CD4-positive, alpha-beta T cell treated with Interleukin-2 at 100 ng/mL for 4 hours (primary cell): ENCODE measurements at regions not wholly inside any gene's neighbourhood (a gene's known extent, or its start where the extent isn't known, plus 50 kb on each side); places are given as distances from the start of the nearest gene placed in this dataset.
A peak's percentile ranks its signal among the peaks of the same experiment; 100 is the strongest.

Experiments
- DNase-seq: peaks from one replicate; pipeline ENCODE4 v3.0.0-alpha.2; 2020; ENCODE audit warnings: low spot score

DNA sequence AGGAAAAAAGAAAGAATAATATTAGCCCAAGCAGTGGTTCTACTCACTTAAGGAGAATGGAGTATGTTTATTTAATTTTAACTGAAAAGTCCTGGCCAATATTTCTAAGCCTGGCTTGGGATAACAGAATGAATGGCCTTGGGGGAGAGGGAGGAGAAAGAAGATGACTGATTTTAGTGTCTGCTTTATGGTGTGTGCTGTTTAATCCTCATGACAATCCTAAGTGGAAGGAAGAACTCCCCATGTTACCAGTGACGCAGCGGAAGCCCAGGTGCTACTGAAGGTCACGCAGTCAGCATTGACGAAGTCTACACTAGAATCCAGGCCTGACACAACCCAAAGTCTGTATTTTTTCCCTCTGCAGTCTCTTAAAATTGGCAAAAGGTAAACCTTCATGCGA, 50.5 kb downstream of the PALM2AKAP2 start:
- DNase-seq: no peak

DNA sequence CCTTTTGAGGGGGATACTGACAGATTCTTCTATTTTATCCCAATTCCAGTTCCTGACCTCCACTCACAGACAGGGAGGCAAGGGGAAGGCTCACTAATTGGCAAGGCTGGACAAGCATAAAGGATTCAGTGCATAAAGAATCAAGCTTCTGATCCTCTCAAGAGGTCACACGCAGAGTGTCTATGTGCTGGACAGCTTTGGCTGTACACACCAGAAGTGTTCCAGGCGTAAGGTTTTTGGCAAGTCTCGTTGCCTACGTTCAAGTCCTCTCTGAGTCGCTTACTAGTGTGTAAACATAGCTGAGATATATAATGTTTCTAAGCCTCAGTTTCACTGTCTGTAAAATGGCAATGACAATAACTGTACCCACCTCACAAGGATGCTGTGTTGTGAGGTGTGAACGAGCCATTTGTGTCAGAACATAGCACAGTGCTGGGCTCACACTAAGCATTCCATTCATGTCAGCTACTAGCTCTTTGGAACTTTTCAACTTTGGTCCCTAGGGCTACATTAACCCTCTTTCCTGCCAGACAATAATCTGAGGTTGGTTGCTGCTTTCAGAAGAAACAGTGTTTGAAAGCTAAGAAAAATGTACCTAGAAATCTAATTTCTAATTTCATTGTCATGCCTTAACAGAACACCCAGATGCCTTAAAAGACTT, 52.1 kb downstream of the PALM2AKAP2 start:
- no peak for DNase-seq

DNA sequence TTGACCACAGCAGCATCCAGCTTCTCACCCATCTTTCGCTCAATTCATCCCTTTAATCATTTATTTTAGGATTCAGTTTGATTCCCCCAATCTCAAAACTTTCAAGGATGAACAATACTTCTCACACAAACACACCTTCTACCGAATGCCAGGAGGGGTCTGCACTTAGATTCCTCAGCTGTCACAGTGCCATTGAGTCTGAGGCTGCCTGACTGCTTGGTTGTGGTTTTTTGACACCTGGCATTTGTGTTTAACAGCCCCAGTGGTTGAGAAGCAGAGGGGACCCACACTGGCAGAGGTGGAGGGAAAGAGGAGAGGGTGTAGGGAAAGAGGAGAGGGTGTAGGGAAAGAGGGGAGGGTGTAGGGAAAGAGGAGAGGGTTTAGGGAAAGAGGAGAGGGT, 54.9 kb downstream of the PALM2AKAP2 start:
- no peak for DNase-seq

DNA sequence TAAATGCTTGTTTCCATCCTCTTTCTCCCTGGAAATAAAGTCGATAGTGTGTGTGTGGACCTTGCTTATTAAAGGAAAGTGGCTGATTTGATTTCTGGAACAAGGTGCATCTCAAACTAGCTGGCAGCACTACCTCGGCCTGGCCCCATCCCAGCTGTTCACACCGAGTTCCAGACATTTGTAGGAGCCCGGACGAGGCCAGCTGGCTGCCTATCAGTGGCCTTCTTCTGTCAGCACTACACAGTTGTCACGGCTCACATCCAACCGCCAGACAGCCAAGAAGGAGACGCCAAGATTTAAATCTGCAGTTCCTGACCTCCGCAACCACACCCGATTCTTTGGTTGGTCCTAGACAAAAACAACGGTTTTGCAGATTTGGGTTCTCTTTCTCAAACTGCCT, 63.6 kb downstream of the PALM2AKAP2 start:
- no peak for DNase-seq

DNA sequence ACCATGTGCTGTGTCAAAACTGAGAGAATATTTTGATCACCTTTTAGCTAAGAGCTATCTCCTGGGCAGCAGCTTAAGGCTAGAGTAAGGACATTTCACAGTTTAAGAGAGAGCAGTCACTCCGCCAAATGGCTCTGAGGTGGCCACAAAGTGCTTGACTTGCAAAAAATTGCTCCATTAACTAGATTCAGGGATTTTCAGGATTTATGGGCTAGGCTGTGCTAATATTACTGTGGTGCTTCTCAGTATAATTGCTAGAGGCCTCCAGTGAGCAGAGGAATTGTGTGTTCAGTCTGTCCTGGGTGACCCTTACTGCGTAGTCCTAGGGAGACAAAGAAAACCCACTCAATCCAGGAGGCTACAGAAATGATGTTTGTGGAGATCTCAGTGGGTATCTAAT, 65.2 kb downstream of the PALM2AKAP2 start:
- DNase-seq: no peak

DNA sequence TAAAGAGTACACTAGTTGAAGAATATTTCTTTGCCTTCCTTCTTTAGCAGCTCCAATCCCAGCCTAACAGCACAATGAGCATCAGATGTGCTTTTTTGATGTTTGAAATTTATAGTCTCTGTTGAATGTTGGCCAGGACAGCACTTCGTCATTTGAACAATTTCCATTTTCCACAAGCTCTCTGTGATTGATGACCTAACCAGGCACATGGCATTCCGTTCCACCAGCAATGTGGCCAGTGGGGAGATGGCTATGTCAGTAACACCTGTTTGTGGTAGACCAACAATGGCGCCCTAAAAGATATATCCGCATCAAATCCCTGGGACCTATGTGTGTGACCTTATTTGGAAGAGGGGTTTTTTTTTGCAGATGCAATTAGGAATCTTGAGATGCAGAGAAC, 66.8 kb downstream of the PALM2AKAP2 start:
- DNase-seq: no peak

DNA sequence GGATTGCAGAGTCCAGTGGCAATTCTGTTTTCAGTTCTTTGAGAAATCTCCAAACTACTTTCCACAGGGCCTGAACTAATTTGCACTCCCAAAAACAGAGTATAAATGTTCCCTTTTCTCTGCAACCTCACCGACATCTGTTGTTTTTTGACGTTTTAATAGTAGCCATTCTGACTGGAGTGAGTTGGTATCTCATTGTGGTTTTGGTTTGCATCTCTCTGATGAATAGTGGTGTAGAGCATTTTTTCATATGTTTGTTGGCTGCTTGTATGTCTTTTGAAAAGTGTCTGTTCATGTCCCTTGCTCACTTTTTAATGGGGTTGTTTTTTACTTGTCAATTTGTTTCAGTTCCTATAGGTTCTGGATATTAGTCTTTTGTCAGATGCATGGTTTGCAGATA, 72.6 kb downstream of the PALM2AKAP2 start:
- DNase-seq: no peak

DNA sequence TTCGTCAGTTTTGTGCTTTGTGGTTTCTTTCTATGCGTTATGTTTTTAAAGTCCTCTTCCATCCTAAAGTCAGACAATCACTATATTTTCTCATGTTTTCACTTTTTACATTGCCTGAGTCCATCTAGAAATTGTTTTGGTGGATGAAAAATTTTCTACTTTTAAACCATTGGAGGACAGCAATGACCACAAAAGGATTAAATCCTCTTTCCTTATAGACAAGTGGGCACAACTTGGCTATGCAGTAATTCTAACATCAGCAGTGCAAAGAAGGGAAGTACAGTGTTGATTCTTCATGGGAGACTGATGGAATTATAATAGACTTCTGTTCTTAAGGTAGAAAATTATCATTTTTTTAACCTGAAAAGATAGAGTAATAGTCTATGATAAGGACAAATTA, 75.5 kb downstream of the PALM2AKAP2 start:
- no peak for DNase-seq

DNA sequence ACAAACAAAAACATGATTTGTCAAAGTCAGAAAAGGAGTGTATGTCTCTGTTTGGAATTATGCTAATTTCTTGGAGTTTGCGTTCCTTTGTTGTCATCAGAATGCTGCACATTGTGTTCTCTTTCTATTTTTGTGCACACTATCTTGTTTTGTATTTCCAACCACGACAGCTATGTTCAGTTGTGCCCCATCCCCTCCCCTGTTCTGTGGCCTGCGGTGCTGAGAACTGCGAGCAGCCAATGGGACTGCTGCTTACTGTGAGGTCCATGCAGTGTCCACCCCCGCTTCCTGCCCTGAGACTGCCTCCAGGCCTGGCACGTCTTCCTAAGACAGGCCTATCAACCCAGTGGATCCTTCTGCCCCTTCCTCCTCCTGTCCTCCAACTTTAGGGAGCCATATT, 76.8 kb downstream of the PALM2AKAP2 start:
- DNase-seq: no peak

DNA sequence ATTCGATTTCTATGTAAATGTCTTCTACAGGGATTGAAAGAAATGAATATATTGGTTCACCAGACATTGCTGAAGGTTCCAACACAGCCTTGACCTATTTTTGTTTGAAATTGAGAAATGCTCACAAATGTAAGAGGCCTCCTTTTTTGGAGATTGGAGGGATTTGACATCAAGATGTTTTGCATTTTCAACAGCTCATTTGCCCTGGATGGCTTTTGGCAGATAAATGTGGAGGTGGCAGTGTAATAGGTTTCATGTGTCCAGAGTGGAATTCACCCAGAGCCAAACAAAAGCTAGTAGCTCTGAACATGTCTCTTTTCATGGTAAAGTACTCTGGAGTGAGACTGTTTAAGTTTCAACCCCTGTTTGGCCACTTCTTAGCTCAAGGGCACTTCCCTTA, 77.3 kb downstream of the PALM2AKAP2 start:
- no peak for DNase-seq

DNA sequence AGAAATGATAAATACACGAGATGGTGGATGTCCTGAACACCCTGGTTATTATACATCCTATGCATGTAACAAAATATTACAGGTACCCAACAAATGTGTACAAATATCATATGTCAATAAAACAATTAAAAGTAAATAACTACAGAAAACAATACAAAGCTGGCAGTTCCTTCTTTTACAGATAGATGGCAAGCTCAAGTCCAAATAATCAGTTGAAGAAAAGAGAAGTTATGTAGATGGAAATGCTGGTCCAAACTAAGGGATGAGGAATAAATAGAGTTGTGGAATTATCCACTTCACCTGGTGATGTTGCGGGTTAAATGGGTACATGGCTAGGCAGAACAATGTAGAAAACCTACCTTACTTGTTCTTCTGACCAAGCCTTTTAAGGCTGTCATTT, 79.4 kb downstream of the PALM2AKAP2 start:
- DNase-seq: no peak

DNA sequence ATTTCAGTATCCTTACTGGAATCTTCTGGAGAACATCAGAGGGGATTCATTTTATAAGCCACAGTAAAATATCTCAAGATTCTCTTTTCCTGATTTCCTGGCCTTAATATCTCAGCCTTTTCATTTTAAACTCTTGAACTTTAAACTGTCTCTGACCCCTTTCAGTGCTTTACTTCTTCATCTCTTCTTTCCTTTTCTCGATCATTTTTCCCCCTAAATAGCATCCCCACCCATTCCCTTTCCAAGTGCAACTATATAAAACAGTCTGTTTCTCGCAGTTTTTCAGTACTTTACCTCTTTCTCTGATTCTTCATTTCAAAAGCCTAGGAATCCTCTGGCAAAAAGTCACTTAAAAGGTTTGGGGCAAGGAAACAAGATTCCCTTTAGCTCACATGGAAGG, 80.5 kb downstream of the PALM2AKAP2 start:
- no peak for DNase-seq

DNA sequence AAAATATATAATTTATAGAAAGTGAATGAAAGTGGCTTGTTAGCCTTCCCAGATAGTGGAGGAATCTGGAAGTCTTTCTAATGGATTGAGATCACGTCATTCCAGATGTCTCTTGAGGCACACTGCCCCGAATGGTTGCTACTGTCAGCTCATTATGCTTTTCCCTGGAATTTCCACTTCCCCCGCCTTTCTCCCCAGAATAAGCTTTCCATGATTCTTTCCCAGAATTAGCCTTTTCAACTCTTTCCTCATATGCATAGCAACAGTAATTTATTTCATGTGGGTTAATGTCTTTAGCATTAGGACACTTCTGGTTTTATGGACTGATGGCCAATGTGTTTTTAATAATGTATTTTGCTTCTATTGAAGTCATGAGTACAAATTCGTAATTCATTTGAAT, 81.5 kb downstream of the PALM2AKAP2 start:
- no peak for DNase-seq

DNA sequence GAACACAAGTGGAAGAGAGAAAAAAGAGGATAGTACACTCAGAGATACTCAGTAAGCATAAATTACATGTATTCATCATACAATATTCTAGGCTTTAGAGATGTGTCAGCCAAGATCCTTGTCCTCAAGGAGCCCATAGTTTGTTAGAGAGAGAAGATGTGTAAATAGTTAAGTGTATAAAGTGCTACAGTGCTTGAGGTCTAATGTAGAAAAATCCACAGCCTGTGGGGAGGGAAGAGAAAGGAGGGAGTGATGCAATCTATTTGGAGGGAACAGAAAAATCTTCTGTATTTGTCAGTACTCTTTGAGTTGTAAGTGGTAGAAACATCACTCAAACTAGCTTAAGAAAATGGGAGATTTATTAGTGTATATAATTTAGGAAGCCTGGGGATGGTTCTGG, 81.9 kb downstream of the PALM2AKAP2 start:
- DNase-seq: no peak

DNA sequence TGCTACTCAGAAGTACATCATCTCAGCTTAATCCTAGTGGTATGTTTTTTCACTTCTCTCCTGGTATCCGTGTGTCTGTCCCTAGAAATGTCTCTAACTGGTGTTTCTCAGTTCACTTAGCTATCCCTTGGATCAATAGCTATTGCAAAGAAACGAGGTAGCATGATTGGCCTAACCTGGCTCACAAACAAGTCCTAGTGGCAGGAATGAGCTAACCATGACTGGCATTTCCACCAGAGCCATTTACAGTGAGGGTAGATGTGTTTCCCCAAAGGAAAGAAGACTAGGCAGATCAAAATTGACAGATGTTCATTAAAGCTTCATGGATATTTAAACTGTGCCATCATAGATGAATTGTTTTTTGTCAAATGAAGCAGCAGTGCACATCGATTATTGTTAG, 82.5 kb downstream of the PALM2AKAP2 start:
- DNase-seq: no peak

DNA sequence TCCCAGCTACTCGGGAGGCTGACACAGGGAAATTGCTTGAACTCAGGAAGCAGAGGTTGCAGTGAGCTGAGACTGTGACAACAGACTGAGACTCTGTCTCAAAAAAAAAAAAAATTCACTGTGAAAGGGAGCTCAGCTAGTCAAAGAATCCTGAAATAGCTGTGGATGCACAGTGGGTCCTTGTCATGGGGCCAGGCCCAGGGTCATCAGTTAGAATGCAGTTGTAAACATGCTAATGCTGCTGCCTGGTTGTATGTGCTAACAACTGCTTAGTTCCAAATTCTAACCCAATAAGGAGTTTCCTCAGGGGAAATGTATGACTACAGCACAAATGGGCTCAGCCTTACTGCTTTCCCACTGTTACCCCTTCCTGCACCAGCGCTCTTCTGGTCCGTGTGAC, 84.0 kb downstream of the PALM2AKAP2 start:
- DNase-seq: no peak

DNA sequence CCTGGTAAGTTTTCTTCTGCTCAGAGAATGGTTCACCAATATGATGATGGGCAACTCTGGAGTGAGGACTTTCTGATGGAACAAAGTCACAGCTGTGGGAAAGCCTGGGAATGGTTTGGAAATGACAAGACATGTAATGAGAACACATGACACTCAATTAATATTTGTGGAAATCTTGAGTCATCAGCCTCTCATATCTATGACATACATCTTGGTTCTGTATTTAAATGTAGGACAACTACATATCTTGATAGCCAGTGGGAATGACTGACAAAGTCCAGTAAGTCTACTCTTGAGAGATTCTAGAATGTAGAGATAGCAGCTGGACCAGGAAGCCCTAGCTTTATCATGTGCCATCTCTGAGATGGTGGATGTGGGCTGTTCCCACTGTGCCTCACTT, 85.5 kb downstream of the PALM2AKAP2 start:
- DNase-seq: no peak

DNA sequence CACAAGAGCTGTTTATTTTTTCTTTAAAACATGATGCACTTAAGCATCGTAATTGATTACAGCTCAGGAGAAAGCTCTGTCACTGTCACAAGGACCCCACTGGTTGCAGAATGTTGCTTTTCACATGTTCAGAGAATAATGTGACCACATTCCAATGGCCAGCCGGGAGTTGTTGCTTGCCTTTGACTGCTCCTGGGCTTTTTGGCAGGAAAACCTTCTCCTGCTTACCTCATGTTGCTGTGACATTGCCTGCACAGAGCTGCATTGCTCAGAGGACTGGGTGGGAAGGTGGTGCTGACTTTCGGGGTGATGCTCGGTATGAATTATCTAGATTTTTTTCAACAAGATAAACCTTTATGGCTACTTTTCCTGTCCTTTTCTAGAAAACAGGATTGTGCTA, 88.2 kb downstream of the PALM2AKAP2 start:
- no peak for DNase-seq

DNA sequence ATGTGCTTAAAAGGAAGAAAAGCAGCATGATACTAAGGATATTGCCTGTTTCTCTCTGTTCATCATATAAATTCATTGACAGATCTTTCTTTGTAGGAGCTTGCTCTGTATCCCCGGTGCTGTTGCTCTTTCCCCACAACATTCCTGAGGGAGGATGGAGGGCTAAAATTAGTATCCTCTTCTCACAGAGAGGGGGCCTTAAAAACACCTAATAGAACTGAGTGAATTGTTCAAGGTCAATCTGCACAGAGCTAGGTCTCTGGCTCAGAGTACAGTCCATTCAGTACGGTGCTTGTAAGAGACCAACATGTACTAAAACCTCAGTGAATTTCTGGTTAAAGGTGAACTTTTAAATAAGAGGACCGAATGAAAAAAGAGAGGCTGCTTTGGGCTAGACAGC, 88.7 kb downstream of the PALM2AKAP2 start:
- DNase-seq: no peak

DNA sequence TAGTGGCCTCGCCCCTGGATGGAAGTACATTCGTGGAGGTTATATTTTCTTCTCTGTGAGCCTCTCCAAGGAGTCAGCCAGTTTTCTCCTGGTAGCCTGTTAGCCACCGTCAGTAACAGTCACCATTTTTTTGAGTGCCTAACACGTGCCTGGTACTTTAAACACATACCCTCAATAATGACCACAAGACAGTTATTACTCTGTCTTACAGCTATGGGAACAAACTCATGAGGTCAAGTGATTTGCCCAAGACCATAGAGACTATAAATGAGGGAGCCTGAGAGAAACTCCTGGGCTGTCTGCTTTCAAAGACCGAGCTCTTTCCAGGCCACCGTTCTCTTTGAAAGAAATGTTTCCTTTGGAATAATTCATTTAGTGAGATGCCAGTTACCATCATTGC, 90.4 kb downstream of the PALM2AKAP2 start:
- no peak for DNase-seq

DNA sequence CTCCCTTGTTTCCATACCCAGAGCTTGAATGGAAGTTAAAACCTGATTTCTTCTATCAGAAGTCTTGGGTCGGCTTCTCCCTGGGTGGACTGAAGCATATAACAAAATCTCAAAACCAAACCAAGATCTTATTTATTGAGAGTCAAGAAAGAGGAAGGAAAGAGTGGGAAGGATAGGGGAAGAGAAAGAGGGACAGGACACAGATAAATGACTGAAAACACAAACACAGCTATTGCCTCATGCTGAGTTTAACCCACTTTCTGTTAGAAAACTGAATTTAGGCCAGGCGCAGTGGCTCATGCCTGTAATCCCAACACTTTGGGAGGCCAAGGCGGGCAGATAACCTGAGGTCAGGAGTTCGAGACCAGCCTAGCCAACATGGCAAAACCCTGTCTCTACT, 92.9 kb downstream of the PALM2AKAP2 start:
- no peak for DNase-seq

DNA sequence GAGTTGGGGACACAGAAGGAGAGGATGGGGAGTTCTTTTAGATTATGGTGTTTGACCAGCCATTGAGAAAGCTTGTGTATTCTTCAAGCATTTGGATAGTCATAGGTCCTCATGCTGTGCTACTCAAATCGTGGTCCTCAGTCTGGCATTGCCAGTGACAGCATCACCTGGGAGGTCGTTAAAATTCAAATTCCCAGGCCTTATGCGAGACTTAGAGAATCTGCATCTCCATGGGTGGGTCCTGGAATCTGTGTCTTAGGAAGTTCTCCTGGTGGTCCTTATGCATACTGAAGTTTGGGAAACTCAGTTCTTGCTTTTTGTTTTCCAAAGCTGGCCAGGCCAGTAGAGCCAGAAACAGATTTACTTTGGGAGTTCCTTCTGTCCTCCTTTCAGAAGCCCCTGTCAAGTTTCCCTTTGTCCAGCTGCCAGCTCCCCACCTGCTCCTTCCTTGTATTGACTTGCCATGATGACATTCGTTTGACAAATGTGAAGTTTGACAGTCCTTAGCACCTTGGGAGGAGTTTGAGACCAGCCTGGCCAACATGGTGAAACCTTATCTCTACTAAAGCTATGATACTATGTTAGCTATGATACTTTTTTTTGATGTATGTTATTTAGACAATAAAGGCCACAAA, 95.6 kb downstream of the PALM2AKAP2 start:
- DNase-seq: no peak

DNA sequence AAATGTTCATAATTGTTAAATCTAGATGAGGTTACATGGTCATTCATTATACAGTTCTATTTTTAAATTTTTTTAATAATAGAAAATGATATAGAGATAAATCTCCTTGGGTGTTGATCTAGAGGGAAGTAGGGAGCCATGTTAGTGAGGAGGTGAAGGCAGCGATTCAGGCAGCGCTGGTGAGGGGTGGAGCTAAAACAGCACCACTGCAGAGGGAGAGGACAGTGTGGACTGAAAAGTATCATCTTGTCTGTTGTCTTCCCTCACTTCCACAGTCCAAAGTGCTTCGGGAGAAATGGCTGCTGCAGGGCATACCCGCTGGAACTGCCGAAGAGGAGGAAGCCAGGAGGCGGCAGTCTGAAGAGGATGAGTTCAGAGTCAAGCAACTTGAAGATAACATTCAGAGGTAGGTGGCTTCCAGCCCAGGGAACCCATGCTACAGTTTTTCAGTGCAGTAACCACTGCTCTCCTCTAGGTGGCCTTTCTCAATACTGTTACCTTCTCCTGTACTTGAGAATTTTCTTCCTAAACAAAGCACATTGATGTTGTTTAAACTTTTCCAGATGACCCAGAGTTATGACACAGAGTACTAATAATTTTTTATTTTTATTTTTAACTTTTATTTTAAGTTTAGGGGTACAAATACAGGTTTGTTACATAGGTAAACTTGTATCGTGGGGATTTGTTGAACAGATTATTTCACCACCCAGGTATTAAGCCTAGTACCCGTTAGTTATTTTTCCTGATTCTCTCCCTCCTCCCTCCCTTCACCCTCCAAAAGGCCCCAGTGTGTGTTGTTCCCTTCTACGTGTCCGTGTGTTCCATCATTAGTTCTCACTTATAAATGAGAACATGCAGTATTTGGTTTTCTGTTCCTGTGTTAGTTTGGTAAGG, 100.5 kb downstream of the PALM2AKAP2 start:
- DNase-seq: peak; percentile 41
